CD8-positive, alpha-beta memory T cell (primary cell): ENCODE measurements at regions not wholly inside any gene's neighbourhood (a gene's known extent, or its start where the extent isn't known, plus 50 kb on each side); places are given as distances from the start of the nearest gene placed in this dataset.

ENCODE experiments used
- CTCF ChIA-PET: fragments of 350-600 bp; sonication (Branson Sonifier 250); formaldehyde crosslinking; loops from one replicate; lab custom pipeline; 2021; ENCODE audit warnings: antibody characterized with exemption; lab: Charles Lee
- POLR2A ChIA-PET: fragments of 350-600 bp; sonication (Branson Sonifier 250); formaldehyde crosslinking; loops from one replicate; lab custom pipeline; 2021; ENCODE audit warnings: antibody characterized with exemption; lab: Charles Lee
- DNase-seq, 5 donors: peaks; one replicate each; pipeline versions ENCODE4 v3.0.0 to v3.0.0-alpha.2; 2020 to 2022; ENCODE audit warnings: mixed read lengths in 1 of 5
- H3K27ac ChIP-seq: one replicate; pipeline ENCODE4 v1.7.0; 2013; ENCODE audit warnings: low read depth, mild to moderate bottlenecking, low read length, moderate library complexity
- H3K27me3 ChIP-seq: 2 replicates; pipeline ENCODE4 v1.7.0; 2013; ENCODE audit warnings: low read length, mild to moderate bottlenecking; ENCODE audit not compliant: insufficient read depth, poor library complexity, severe bottlenecking
- H3K36me3 ChIP-seq: 2 replicates; pipeline ENCODE4 v1.7.0; 2013; ENCODE audit warnings: mild to moderate bottlenecking, low read length, moderate library complexity; ENCODE audit not compliant: insufficient read depth
- H3K4me1 ChIP-seq: 2 replicates; pipeline ENCODE4 v1.7.0; 2013; ENCODE audit warnings: mild to moderate bottlenecking, low read length, moderate library complexity; ENCODE audit not compliant: insufficient read depth
- H3K4me3 ChIP-seq: 2 replicates; pipeline ENCODE4 v1.7.0; 2013; ENCODE audit warnings: mild to moderate bottlenecking, low read length
- H3K9me3 ChIP-seq: 2 replicates; pipeline ENCODE4 v1.7.0; 2013; ENCODE audit warnings: mild to moderate bottlenecking, low read length
- H3K27ac Mint-ChIP-seq, 8 donors: one replicate each; pipeline ENCODE4 v1.8.0; 2020 to 2021; ENCODE audit warnings: mixed read lengths in 8 of 8, mild to moderate bottlenecking in 6 of 8, inconsistent platforms in 3 of 8, moderate library complexity in 3 of 8
- H3K27me3 Mint-ChIP-seq, 2 donors: one replicate each; pipeline ENCODE4 v1.8.0; 2020 to 2021; ENCODE audit warnings: mixed read lengths in 2 of 2, mild to moderate bottlenecking in 1 of 2, moderate library complexity in 1 of 2
- H3K36me3 Mint-ChIP-seq, 3 donors: one replicate each; pipeline ENCODE4 v1.8.0; 2020 to 2021; ENCODE audit warnings: mixed read lengths in 3 of 3, inconsistent platforms in 1 of 3, mild to moderate bottlenecking in 1 of 3
- H3K4me1 Mint-ChIP-seq, 3 donors: one replicate each; pipeline ENCODE4 v1.8.0; 2020 to 2021; ENCODE audit warnings: mixed read lengths in 3 of 3, inconsistent platforms in 1 of 3, mild to moderate bottlenecking in 1 of 3
- H3K4me3 Mint-ChIP-seq, 7 donors: one replicate each; pipeline ENCODE4 v1.8.0; 2020 to 2021; ENCODE audit warnings: mixed read lengths in 7 of 7, mild to moderate bottlenecking in 6 of 7, moderate library complexity in 4 of 7, inconsistent platforms in 2 of 7
- H3K9me3 Mint-ChIP-seq, 5 donors: one replicate each; pipeline ENCODE4 v1.8.0; 2020 to 2022; ENCODE audit warnings: mixed read lengths in 5 of 5, mild to moderate bottlenecking in 3 of 5, moderate library complexity in 2 of 5, inconsistent platforms in 1 of 5

GRCh38 chrX:125850693-125851092 lies 315.4 kb downstream of the DCAF12L2 start:
- CTCF ChIA-PET, result no interaction called here
- Histone ChIP-seq H3K36me3 (no peaks in the 10 kb centered on the region), H3K27me3 (no peaks in the 10 kb centered on the region), H3K4me3 (no peak overlapping the region), H3K9me3 (no peaks in the 10 kb centered on the region), H3K4me1 (no peaks in the 10 kb centered on the region), H3K27ac (no peak overlapping the region)
- no peaks in the 10 kb centered on the region for H3K27me3 Mint-ChIP-seq
- no peak overlapping the region for H3K27ac Mint-ChIP-seq
- H3K9me3 Mint-ChIP-seq, result peaks cover 0 to 2% (median 0%) of the 10 kb centered on the region in 5 donors
- H3K4me3 Mint-ChIP-seq, result no peak overlapping the region
- no peaks in the 10 kb centered on the region for H3K4me1 Mint-ChIP-seq
- DNase-seq, result no peak
- POLR2A ChIA-PET, result no interaction called here
- no peaks in the 10 kb centered on the region for H3K36me3 Mint-ChIP-seq

DNA sequence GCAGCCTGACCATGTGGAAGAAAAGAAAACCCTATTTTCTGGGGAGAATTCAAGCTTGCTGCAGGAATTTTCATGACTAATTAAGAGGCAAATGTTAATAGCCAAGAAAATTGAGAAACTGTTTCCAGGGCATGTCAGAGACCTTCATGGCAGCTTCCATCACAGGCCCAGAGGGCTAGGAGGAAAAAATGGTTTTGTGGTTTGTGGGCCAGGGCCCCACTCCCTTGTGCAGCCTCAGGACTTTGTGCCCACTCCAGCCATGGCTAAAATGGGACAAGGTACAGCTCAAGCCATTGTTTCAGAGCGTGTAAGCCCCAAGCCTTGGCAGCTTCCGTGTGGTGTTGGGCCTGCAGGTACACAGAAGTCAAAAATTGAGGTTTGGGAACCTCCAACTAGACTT lies 282.9 kb downstream of the DCAF12L2 start:
- POLR2A ChIA-PET, result no interaction called here
- Histone ChIP-seq H3K4me3 (no peak overlapping the region), H3K9me3 (no peaks in the 10 kb centered on the region), H3K27me3 (no peaks in the 10 kb centered on the region), H3K36me3 (no peaks in the 10 kb centered on the region), H3K27ac (no peak overlapping the region), H3K4me1 (no peaks in the 10 kb centered on the region)
- H3K36me3 Mint-ChIP-seq, result no peaks in the 10 kb centered on the region
- H3K27me3 Mint-ChIP-seq, result no peaks in the 10 kb centered on the region
- CTCF ChIA-PET, result no interaction called here
- no peak overlapping the region for H3K27ac Mint-ChIP-seq
- H3K4me3 Mint-ChIP-seq, result no peak overlapping the region
- no peak for DNase-seq
- no peaks in the 10 kb centered on the region for H3K4me1 Mint-ChIP-seq
- H3K9me3 Mint-ChIP-seq, result peaks cover 0 to 11% (median 0%) of the 10 kb centered on the region in 5 donors

GRCh38 chrX:125894947-125895346 lies 271.1 kb downstream of the DCAF12L2 start:
- H3K4me1 ChIP-seq, result no peaks in the 10 kb centered on the region

DNA sequence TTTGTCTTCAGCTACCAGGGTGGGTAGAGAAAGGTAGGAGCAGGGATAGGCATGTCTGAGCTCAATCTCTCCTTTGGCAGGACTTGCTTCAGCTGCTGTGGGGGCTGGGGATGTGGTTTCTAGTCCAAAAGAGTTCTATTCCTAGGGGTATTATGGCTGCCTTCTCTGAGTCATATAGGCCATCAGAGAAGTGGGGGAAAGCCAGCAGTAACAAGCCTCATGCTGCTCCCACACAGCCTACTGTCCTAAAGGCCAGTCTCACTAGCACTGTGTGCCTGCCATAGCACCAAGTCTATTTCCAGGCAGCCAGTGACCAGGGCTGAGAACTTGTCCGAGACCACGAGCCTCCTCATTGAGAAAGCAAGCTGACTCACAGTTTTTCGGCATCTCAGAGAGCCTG lies 270.6 kb downstream of the DCAF12L2 start:
- H3K36me3 Mint-ChIP-seq, result no peaks in the 10 kb centered on the region
- CTCF ChIA-PET, result no interaction called here
- no peaks in the 10 kb centered on the region for H3K27me3 Mint-ChIP-seq
- no peaks in the 10 kb centered on the region for H3K4me1 Mint-ChIP-seq
- POLR2A ChIA-PET, result no interaction called here
- DNase-seq, result no peak
- no peak overlapping the region for H3K4me3 Mint-ChIP-seq
- no peak overlapping the region for H3K27ac ChIP-seq
- no peaks in the 10 kb centered on the region for H3K4me1 ChIP-seq
- no peaks in the 10 kb centered on the region for H3K36me3 ChIP-seq
- H3K27ac Mint-ChIP-seq, result no peak overlapping the region
- H3K27me3 ChIP-seq, result no peaks in the 10 kb centered on the region
- no peaks in the 10 kb centered on the region for H3K9me3 ChIP-seq
- H3K4me3 ChIP-seq, result no peak overlapping the region
- H3K9me3 Mint-ChIP-seq, result peaks cover 0 to 2% (median 0%) of the 10 kb centered on the region in 5 donors

More at GRCh38 chrX:125894947-125895346, 271.1 kb downstream of the DCAF12L2 start:
- Mint-ChIP-seq H3K4me1 (no peaks in the 10 kb centered on the region), H3K27ac (no peak overlapping the region), H3K36me3 (no peaks in the 10 kb centered on the region), H3K27me3 (no peaks in the 10 kb centered on the region), H3K9me3 (peaks cover 0 to 2% (median 0%) of the 10 kb centered on the region in 5 donors), H3K4me3 (no peak overlapping the region)
- POLR2A ChIA-PET, result no interaction called here
- Histone ChIP-seq H3K4me3 (no peak overlapping the region), H3K36me3 (no peaks in the 10 kb centered on the region), H3K27ac (no peak overlapping the region), H3K9me3 (no peaks in the 10 kb centered on the region), H3K27me3 (no peaks in the 10 kb centered on the region)
- CTCF ChIA-PET, result no interaction called here
- no peak for DNase-seq

DNA sequence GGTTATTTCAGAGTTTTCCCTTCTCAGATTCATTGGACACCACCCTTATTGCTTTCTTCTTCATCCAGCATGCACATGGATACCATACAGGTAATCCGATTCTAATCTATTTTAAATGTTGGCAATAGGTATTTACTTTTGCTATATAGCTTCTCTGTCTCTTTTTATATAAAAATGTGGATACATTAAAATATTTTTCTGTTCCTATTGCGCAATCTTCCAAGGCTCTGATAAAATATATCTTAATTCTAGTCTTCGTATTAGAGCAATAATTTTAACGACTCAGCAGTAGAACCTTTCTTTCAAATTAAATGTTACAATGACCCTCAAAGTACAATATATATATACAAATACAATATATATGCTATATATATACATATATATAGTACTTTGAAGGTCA lies 239.8 kb downstream of the DCAF12L2 start:
- H3K9me3 Mint-ChIP-seq, result peaks cover 0 to 5% (median 0%) of the 10 kb centered on the region in 5 donors

GRCh38 chrX:125940985-125941384 lies 225.1 kb downstream of the DCAF12L2 start:
- ChIA-PET CTCF (no interaction called here), POLR2A (no interaction called here)
- H3K4me3 ChIP-seq, result no peak overlapping the region
- Mint-ChIP-seq H3K9me3 (peaks cover 0 to 7% (median 2%) of the 10 kb centered on the region in 5 donors), H3K36me3 (no peaks in the 10 kb centered on the region), H3K27ac (no peak overlapping the region), H3K4me1 (no peaks in the 10 kb centered on the region), H3K4me3 (no peak overlapping the region), H3K27me3 (no peaks in the 10 kb centered on the region)
- no peaks in the 10 kb centered on the region for H3K27me3 ChIP-seq
- no peaks in the 10 kb centered on the region for H3K9me3 ChIP-seq
- no peak overlapping the region for H3K27ac ChIP-seq
- no peaks in the 10 kb centered on the region for H3K36me3 ChIP-seq
- no peak for DNase-seq
- H3K4me1 ChIP-seq, result no peaks in the 10 kb centered on the region

More for the DNA sequence above, 239.8 kb downstream of the DCAF12L2 start:
- no peaks in the 10 kb centered on the region for H3K27me3 ChIP-seq
- H3K27me3 Mint-ChIP-seq, result no peaks in the 10 kb centered on the region
- no peak overlapping the region for H3K27ac Mint-ChIP-seq
- H3K4me1 ChIP-seq, result no peaks in the 10 kb centered on the region
- H3K4me3 Mint-ChIP-seq, result no peak overlapping the region
- no peaks in the 10 kb centered on the region for H3K36me3 Mint-ChIP-seq
- ChIA-PET CTCF (no interaction called here), POLR2A (no interaction called here)
- no peak for DNase-seq
- H3K27ac ChIP-seq, result no peak overlapping the region
- H3K4me3 ChIP-seq, result no peak overlapping the region
- no peaks in the 10 kb centered on the region for H3K9me3 ChIP-seq
- H3K4me1 Mint-ChIP-seq, result no peaks in the 10 kb centered on the region
- H3K36me3 ChIP-seq, result no peaks in the 10 kb centered on the region

GRCh38 chrX:125947501-125947900 lies 218.6 kb downstream of the DCAF12L2 start:
- H3K4me1 Mint-ChIP-seq, result no peaks in the 10 kb centered on the region
- no peaks in the 10 kb centered on the region for H3K27me3 Mint-ChIP-seq
- H3K4me3 Mint-ChIP-seq, result no peak overlapping the region
- CTCF ChIA-PET, result no interaction called here
- no peaks in the 10 kb centered on the region for H3K36me3 ChIP-seq
- no peak for DNase-seq
- no peaks in the 10 kb centered on the region for H3K36me3 Mint-ChIP-seq
- H3K9me3 Mint-ChIP-seq, result peaks cover 0 to 2% (median 0%) of the 10 kb centered on the region in 5 donors
- H3K27me3 ChIP-seq, result no peaks in the 10 kb centered on the region
- no peak overlapping the region for H3K27ac Mint-ChIP-seq
- H3K27ac ChIP-seq, result no peak overlapping the region
- H3K4me3 ChIP-seq, result no peak overlapping the region
- POLR2A ChIA-PET, result no interaction called here
- no peaks in the 10 kb centered on the region for H3K4me1 ChIP-seq
- H3K9me3 ChIP-seq, result no peaks in the 10 kb centered on the region

DNA sequence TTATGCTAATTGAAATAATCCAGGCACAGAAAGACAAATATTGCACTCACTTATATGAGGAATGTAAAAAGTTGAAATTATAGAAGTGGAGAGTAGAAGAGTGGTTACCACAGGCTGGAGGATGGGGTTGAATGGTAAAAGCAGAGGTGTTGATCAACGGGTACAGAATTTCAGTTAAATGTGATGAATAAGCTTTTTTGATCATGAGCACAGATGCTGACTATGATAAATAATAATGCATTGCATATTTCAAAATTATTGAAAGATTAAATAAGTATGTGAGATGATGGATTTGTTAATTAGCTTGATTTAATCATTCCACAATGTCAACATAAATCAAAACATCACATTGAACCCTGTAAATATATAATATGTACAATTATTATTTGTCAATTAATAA lies 213.1 kb downstream of the DCAF12L2 start:
- H3K4me3 Mint-ChIP-seq, result no peak overlapping the region

GRCh38 chrX:125953814-125954213 lies 212.3 kb downstream of the DCAF12L2 start:
- POLR2A ChIA-PET, result no interaction called here
- Histone ChIP-seq H3K4me1 (no peaks in the 10 kb centered on the region), H3K27ac (no peak overlapping the region), H3K36me3 (no peaks in the 10 kb centered on the region), H3K4me3 (no peak overlapping the region), H3K27me3 (no peaks in the 10 kb centered on the region), H3K9me3 (no peaks in the 10 kb centered on the region)
- DNase-seq, result no peak
- Mint-ChIP-seq H3K27ac (no peak overlapping the region), H3K9me3 (peaks cover 0 to 2% (median 0%) of the 10 kb centered on the region in 5 donors), H3K4me1 (no peaks in the 10 kb centered on the region), H3K27me3 (peaks cover 0 to 3% of the 10 kb centered on the region in 2 donors), H3K4me3 (no peak overlapping the region), H3K36me3 (no peaks in the 10 kb centered on the region)
- CTCF ChIA-PET, result no interaction called here

More for the DNA sequence above, 213.1 kb downstream of the DCAF12L2 start:
- H3K27ac ChIP-seq, result no peak overlapping the region
- POLR2A ChIA-PET, result no interaction called here
- CTCF ChIA-PET, result no interaction called here
- H3K36me3 ChIP-seq, result no peaks in the 10 kb centered on the region
- no peaks in the 10 kb centered on the region for H3K9me3 ChIP-seq
- H3K4me1 Mint-ChIP-seq, result no peaks in the 10 kb centered on the region
- H3K36me3 Mint-ChIP-seq, result no peaks in the 10 kb centered on the region
- H3K27ac Mint-ChIP-seq, result no peak overlapping the region
- H3K4me1 ChIP-seq, result no peaks in the 10 kb centered on the region
- DNase-seq, result no peak
- H3K27me3 ChIP-seq, result no peaks in the 10 kb centered on the region
- H3K27me3 Mint-ChIP-seq, result peaks cover 0 to 3% of the 10 kb centered on the region in 2 donors
- H3K9me3 Mint-ChIP-seq, result peaks cover 0 to 2% (median 0%) of the 10 kb centered on the region in 5 donors
- H3K4me3 ChIP-seq, result no peak overlapping the region
